ENCODE measurements at regions not wholly inside any gene's neighbourhood (a gene's known extent, or its start where the extent isn't known, plus 50 kb on each side); places are given as distances from the start of the nearest gene placed in this dataset.

GRCh38 chr6:164693944-164694343, 615.5 kb downstream of the C6orf118 start (continued):
- TF ChIP-seq ZNF512 (tag; IDR thresholded peaks at IDR 0.05) (no peak), TFE3 (CRISPR knock-in tag; IDR thresholded peaks at IDR 0.05) (no peak), ILK (tag; IDR thresholded peaks at IDR 0.05; ENCODE audit: borderline replicate concordance, low read depth) (no peak)

GRCh38 chr6:164692772-164693510, 616.5 kb downstream of the C6orf118 start:
- FAIRE-seq: no peak
- H3K9me1 ChIP-seq (ENCODE audit: control insufficient read depth, insufficient read depth, low read length): no peaks in the 10 kb centered on the region
- no peak for TF ChIP-seq BRF1 (IDR thresholded peaks at IDR 0.05; ENCODE audit: borderline replicate concordance, extremely low read depth, insufficient read length)
- no peak for TF ChIP-seq TCF15 (CRISPR knock-in tag; IDR thresholded peaks at IDR 0.05)
- no peak for DNase-seq (ENCODE audit: extremely low read depth in 1 of 4, low spot score in 3 of 4)
- no peaks in the 10 kb centered on the region for H4K20me1 ChIP-seq (replicated peaks; ENCODE audit: control insufficient read depth, insufficient read depth, low read length)
- intact Hi-C loops (cut with micrococcal nuclease): no loop called here
- POLR2A ChIA-PET: no interaction called here
- no peak overlapping the region for H2AFZ ChIP-seq (ENCODE audit: low read depth, low read length)
- H3K27me3 ChIP-seq (ENCODE audit: control insufficient read depth in 2 of 2, insufficient read depth in 2 of 2, low read length in 2 of 2): no peaks in the 10 kb centered on the region
- H3K36me3 ChIP-seq (ENCODE audit: control insufficient read depth, insufficient read depth, low read length): no peaks in the 10 kb centered on the region
- 0% methylated on average over 4 of the region's 4 CpGs for WGBS (ENCODE audit: insufficient coverage, low coverage, missing lambda C conversion rate)
- in situ Hi-C loops (cut with MboI): no loop called here
- no peak for ATAC-seq
- no peaks in the 10 kb centered on the region; the same call in none of the 2 replicates for H3K9me3 ChIP-seq (replicated peaks; ENCODE audit: control insufficient read depth, insufficient read depth, low read depth, low read length)
- no peak overlapping the region for H3K4me2 ChIP-seq (ENCODE audit: insufficient read depth, low read length)
- H3K9ac ChIP-seq (ENCODE audit: insufficient read depth in 1 of 2, low read depth in 2 of 2, low read length in 2 of 2): no peak overlapping the region
- CTCF ChIA-PET (ENCODE audit: low intra/inter-chr PET ratio): no interaction called here
- no peak overlapping the region for H3K27ac ChIP-seq (ENCODE audit: extremely low read depth, low read depth, low read length)
- no peaks in the 10 kb centered on the region for H3K4me1 ChIP-seq (replicated peaks in 1 of 2; ENCODE audit: control insufficient read depth in 2 of 2, insufficient read depth in 2 of 2, low read length in 2 of 2)
- no peaks in the 10 kb centered on the region for H3K79me2 ChIP-seq (ENCODE audit: control insufficient read depth, insufficient read depth, low read length)
- H3K4me3 ChIP-seq: no peak overlapping the region
- BruUV-seq (replicated peaks): no TSS peak

Data from K562 (cell line).